ENCODE measurements at regions not wholly inside any gene's neighbourhood (a gene's known extent, or its start where the extent isn't known, plus 50 kb on each side); places are given as distances from the start of the nearest gene placed in this dataset.

DNA sequence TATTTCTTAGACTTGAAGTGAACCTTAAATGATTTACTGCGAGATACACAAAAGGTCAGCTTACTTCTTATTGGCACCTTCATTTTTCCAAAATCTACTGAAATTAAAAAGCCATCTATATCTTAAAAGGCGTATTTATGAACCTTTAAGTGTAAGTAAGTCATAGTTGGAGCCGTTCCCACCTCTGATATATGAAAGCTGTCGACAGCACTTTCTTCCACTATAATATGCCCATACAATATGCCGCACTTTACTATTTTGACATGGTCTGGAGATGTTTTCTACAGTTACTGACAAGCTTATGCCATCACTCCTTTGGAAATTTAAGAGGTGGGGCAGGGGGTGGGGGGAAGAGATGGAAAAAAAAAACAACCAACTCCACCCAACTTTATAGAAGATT, 155.3 kb downstream of the PHETA1 start:
- Histone ChIP-seq H3K9me3 (no peaks in the 10 kb centered on the region), H3K36me3 (no peaks in the 10 kb centered on the region), H3K27me3 (peaks cover 0 to 42% of the 10 kb centered on the region in 2 donors), H3K4me3 (no peak overlapping the region), H3K4me1 (no peaks in the 10 kb centered on the region), H3K27ac (no peak overlapping the region)
- DNase-seq, result no peak
- intact Hi-C loops (cut with DNase I; ENCODE audit: low total_unique reads), result no loop called here
- TF ChIP-seq CTCF (IDR thresholded peaks at IDR 0.05), result no peak

DNA sequence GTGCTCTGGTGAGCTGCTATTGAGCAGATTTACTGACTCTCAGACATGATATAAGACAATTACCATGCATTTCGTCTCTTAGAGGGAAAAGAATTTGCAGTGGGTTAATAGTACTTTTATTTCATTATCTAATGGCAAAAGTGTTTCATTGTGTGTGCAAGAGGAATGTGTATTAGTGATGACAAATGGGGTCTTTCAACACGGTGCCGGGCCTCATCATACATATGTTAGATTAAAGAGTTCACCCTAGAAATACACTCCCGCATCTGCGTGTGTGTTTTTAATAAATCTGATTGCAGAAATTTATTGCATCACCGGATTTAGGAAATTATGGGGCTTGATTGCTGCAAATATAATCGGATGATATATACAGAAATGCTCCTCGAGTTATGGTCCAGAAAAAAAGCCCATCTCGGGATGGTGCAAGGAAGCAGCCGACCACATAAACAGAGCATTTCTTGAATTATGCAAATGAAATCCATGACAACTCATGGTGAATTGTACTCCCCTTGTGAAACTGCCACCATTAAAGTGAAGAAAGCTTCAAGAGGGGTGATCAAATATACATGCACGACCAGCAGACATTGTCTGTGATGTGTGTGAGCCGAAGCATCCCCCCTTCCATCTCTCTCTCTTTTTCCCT, 156.0 kb downstream of the PHETA1 start:
- intact Hi-C loops (cut with DNase I; ENCODE audit: low total_unique reads), result no loop called here
- Histone ChIP-seq H3K9me3 (no peaks in the 10 kb centered on the region), H3K27ac (no peak overlapping the region), H3K4me1 (no peaks in the 10 kb centered on the region), H3K4me3 (no peak overlapping the region), H3K27me3 (peaks cover 0 to 42% of the 10 kb centered on the region in 2 donors), H3K36me3 (no peaks in the 10 kb centered on the region)
- no peak for TF ChIP-seq CTCF (IDR thresholded peaks at IDR 0.05)
- no peak for DNase-seq

DNA sequence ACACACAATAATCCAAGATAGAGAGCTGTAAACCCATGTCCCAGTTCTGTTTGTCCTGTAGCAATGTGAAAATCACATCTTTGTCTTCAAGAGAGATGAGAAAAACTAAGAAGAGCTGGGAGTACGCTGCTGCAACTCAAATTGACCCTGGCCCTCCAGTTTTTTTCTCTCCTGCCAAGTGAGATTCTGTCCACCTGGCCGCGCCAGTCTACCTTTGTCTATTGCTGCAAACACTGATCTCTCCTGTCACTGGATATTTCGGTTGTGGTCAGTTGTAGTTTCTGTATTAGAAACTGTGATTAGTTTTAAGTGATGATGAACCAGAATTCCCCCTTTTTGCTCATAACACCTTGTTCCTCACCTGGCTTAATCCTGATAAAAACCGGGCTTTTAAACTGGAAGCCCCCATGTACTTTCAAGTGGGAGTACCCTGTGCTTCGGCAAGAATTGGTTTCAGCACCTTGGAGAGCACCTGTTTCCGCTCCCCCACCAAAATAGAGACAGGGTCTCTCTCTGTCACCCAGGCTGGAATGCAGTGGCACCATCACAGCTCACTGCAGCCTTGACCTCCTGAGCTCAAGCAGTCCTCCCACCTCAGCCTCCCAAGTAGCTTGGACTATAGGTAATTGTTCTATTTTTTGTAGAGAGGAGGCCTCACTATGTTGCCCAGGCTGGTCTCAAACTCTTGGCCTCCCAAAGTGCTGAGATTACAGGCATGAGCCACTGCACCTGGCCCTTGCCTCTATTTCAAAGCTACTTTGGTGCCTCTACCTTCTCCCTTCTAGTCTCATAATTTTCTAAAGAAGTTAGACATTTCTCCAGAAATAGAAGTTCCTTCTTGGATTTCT, 156.8 kb downstream of the PHETA1 start:
- no peaks in the 10 kb centered on the region for H3K9me3 ChIP-seq
- no peak for DNase-seq
- TF ChIP-seq CTCF (IDR thresholded peaks at IDR 0.05), result no peak
- no peaks in the 10 kb centered on the region for H3K4me1 ChIP-seq
- H3K36me3 ChIP-seq, result no peaks in the 10 kb centered on the region
- peaks cover 0 to 37% of the 10 kb centered on the region in 2 donors for H3K27me3 ChIP-seq
- no peak overlapping the region for H3K4me3 ChIP-seq
- H3K27ac ChIP-seq, result no peak overlapping the region
- intact Hi-C loops (cut with DNase I; ENCODE audit: low total_unique reads), result no loop called here

- Histone ChIP-seq H3K27ac (no peak overlapping the region), H3K4me1 (no peaks in the 10 kb centered on the region), H3K27me3 (peaks cover 0 to 30% of the 10 kb centered on the region in 2 donors), H3K9me3 (no peaks in the 10 kb centered on the region), H3K36me3 (no peaks in the 10 kb centered on the region), H3K4me3 (no peak overlapping the region)
- intact Hi-C loops (cut with DNase I; ENCODE audit: low total_unique reads), result no loop called here
- no peak for DNase-seq
- TF ChIP-seq CTCF (IDR thresholded peaks at IDR 0.05), result no peak
Observed at GRCh38 chr12:111209811-111210210, 159.1 kb downstream of the PHETA1 start.

GRCh38 chr12:111207761-111208160, 161.1 kb downstream of the PHETA1 start:
- no peaks in the 10 kb centered on the region for H3K9me3 ChIP-seq
- no peaks in the 10 kb centered on the region for H3K4me1 ChIP-seq
- no peaks in the 10 kb centered on the region for H3K36me3 ChIP-seq
- H3K27ac ChIP-seq, result no peak overlapping the region
- no peak for TF ChIP-seq CTCF (IDR thresholded peaks at IDR 0.05)
- H3K4me3 ChIP-seq, result no peak overlapping the region
- peaks cover 0 to 28% of the 10 kb centered on the region in 2 donors for H3K27me3 ChIP-seq
- intact Hi-C loops (cut with DNase I; ENCODE audit: low total_unique reads), result no loop called here
- DNase-seq, result no peak
